Renal cortex interstitium (tissue), 11 donors: ENCODE measurements at regions not wholly inside any gene's neighbourhood (a gene's known extent, or its start where the extent isn't known, plus 50 kb on each side); places are given as distances from the start of the nearest gene placed in this dataset.
"Not testable (repeated sequence)": the region's sequence is repeated elsewhere in the genome, so short reads cannot be mapped to it uniquely, and the experiment has no call there.

Experiments used
- DNase-seq, 11 donors: peaks; one replicate each; pipeline ENCODE4 v3.0.0-alpha.2; 2013; ENCODE audit warnings: low read depth in 9 of 11, low spot score in 4 of 11; ENCODE audit errors: extremely low read depth in 1 of 11

DNA sequence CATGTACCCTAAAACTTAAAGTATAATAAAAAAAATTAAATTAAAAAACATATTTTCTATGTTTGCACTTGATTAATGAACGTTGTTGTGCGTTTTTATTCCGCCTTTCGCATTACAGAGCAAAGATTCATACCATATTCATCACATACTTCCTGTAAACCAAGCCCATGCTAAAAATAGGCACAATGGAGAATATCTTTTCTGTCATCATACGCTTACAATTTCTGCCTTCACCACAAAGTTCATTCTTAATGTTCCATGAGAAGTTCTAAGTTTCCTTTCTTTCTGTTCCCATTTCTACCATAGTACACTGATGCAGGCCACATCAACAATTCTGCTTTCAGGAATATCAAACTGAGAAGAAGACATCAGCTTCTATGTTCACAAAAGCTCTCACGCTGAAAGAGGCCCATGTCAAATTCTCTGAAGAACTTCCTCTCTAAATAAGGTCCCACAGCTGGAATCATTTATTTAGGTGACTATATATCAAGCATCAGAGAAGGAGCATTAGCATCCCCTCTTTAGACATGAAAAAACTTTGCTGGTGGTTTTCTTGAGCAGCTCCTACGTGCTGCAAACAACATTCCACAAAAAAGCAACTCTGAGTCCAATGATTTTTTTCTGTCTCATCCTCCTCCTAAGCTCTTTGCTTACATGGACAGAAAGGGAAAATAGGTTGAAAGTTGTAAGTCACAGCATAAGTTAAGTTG lies 456.4 kb downstream of the CDH10 start:
- DNase-seq = no peak

GRCh38 chr5:24196789-24197188 lies 448.0 kb downstream of the CDH10 start:
- DNase-seq = no peak

DNA sequence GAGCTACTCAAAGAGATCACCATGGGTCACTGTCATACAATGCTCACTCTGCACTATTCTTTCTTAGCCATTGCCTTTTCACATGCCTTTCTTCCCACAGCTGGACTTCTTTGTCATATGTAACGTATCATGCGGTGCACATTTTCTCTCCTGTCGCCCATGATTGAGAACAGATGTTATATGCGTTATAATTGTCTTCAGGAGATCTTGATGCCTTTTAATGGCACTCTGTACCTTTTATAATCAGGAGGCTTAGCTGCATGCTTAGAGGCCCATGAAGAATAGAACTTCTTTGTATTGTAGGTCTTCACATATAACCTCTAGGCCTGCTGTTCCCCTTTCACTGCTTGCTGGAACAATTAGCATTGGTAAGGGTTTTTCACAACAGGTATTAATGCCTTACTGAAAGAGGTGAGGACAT lies 436.1 kb downstream of the CDH10 start:
- no peak for DNase-seq

DNA sequence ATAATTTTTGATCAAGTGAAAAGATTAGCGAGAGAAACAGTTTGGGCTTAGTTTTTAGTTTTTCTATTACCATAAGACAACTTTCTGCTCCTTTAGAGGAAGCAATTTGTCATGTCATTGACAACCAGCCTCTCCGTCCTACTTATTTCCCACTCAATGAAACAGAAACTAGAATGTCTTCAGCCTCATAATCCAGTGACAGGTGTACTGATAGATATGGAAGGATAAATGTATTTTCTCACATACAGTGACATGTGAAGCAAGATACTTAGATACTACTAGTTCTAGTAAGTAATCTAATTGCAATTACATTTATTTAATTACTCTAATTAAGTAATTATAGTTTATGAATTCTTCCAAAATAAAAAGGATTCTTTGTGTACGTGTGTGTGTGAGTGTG lies 429.7 kb downstream of the CDH10 start:
- no peak for DNase-seq

DNA sequence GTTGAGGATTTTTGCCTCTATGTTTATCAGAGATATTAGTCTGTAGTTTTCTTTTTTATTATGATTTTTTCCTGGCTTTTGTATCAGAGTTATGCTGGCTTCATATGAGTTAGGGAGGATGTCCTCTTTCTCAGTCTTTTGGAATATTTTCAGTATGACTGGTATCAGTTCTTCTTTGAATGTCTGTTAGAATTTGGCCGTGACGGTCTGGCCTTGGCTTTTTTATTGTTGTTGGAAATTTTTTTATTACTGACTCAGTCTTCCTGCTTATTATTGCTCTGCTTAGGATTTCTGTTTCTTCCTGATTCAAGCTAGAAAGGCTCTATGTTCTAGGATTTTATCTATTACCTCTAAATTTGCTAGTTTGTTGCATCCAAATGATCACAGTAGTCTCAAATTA lies 421.9 kb downstream of the CDH10 start:
- no peak for DNase-seq

- no peak for DNase-seq
Measured at GRCh38 chr5:24225051-24225450, 419.7 kb downstream of the CDH10 start.

DNA sequence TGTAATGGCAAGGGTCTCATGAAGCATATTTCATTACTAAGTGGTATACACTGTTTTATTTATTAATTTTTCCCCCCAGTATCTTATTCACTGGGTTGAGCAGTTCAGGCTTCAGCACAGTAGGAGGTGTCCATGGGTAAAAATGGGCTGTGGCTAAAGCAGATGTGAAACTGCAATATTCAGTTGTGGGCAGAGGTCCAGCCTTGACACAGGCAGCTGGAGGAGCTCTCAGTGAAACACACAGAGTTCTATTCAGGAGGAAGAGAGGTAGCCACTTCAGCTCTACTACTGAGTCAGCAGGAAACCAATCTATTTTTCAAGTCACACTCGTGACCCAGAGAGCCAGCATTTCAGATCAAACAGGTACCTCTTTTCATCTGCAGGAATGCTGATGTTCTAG lies 418.3 kb downstream of the CDH10 start:
- DNase-seq = no peak

DNA sequence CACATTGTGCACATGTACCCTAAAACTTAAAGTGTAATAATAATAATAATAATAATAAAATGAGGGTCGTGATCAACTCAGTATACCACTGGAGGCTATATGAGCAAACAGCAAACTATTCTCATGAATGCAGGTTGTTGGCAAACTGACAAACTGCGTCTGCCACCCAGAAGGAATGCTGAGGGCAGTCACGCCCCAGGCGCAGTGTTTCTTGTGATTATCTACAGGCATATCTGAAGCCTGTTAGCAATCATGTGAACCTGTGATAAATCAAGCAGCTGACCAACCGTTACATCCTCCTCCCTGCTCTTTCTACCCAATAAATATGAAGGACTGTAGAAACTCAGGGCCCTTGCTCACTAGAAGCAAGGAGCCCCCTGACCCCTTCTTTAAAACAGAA lies 416.9 kb downstream of the CDH10 start:
- not testable (repeated sequence) for DNase-seq

DNA sequence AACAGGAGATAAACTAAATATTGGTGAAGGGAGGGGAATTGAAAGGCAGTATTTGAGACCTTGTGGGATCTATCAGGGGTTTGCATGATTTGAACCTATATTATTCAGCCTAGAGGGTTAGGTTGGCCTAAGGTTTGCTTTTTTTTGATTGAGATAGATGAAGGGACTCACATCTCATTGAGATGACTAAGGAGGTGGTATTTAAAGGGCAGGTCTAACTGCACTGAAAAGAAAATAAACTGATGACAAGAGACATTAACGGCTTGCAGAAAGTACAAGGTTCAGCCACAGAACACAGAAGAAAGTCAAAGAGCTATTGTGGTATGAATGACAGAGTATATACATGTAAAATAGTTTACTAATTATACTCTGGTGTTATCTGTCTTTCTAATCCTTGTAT lies 412.7 kb downstream of the CDH10 start:
- no peak for DNase-seq

GRCh38 chr5:24232929-24233498 lies 411.8 kb downstream of the CDH10 start:
- no peak for DNase-seq

DNA sequence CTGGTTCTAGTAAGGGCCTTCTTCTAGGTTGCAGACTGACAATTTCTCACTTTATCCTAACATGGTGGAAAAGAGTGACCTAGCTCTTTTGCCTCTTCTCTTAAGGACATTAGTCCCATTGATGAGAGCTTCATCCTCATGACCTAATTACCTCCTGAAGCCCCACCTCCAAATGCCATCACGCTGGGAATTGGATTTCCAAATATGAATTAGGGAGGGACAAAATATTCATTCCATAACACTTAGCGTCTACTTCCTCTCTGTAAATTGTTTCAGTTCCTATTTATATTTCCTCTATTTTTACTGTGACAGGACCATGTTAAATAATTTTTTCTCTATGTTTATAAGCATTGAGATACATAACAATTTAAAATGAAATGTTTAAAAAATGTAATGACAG lies 408.8 kb downstream of the CDH10 start:
- no peak for DNase-seq

- no peak for DNase-seq
Measured at GRCh38 chr5:24245821-24246220, 399.0 kb downstream of the CDH10 start.

DNA sequence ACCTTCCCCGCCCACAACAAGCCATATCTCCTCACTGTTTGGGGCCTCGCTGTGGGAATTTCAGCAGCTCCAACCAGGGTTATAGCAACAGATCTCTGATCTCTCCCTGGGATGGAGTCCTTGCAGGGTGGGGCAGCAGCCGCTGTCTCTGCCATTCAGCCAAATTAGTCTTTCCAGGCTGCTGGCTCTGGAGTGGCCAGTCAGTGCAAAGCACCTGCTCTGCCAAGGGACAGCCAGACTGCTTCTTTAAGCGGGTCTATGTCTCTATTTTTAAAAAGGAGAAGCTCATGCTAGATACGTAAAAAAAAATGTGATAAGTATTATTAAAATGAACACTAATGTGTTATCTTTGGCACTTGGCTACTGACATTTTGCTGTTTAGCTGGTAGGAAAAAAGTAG lies 380.2 kb downstream of the CDH10 start:
- DNase-seq = no peak

GRCh38 chr5:24265306-24265705 lies 379.5 kb downstream of the CDH10 start:
- no peak for DNase-seq

GRCh38 chr5:24268482-24269056 lies 376.2 kb downstream of the CDH10 start:
- no peak for DNase-seq

DNA sequence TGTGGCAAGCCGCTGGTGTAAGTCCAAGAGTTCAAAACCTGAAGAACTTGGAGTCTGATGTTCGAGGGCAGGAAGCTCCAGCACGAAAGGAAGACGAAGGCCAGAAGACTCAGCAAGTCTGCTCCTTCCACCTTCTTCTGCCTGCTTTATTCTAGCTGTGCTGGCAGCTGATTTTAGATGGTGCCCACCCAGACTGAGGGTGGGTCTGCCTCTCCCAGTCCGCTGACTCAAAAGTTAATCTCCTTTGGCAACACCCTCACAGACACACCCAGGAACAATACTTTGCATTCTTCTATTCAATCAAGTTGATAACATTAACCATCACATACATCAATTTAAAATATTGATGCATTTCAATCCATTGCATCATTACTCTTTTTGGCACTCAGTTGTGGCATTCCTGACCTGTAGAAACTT lies 373.1 kb downstream of the CDH10 start:
- DNase-seq = not testable (repeated sequence)

GRCh38 chr5:24272741-24273140 lies 372.0 kb downstream of the CDH10 start:
- DNase-seq = no peak

DNA sequence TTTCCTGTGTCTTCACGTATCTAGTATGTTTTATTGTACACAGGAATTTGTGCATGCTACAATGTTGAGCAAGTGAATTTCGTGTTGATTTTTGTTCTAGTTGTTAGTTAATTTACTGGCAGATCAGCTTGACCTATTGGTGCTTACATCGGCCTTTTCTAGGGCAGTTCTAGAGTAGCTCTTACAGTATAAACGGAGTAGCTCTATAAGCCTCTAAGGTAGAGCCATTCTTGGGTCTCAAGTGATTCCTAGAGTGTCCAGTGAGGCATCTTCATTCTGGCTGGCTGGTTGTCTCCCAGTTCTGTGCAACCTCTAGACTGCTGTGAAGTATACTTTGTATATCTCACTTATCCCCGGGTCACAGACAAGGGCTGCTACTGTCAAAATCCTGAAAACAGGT lies 364.6 kb downstream of the CDH10 start:
- DNase-seq = no peak

GRCh38 chr5:24281818-24282217 lies 363.0 kb downstream of the CDH10 start:
- no peak for DNase-seq

DNA sequence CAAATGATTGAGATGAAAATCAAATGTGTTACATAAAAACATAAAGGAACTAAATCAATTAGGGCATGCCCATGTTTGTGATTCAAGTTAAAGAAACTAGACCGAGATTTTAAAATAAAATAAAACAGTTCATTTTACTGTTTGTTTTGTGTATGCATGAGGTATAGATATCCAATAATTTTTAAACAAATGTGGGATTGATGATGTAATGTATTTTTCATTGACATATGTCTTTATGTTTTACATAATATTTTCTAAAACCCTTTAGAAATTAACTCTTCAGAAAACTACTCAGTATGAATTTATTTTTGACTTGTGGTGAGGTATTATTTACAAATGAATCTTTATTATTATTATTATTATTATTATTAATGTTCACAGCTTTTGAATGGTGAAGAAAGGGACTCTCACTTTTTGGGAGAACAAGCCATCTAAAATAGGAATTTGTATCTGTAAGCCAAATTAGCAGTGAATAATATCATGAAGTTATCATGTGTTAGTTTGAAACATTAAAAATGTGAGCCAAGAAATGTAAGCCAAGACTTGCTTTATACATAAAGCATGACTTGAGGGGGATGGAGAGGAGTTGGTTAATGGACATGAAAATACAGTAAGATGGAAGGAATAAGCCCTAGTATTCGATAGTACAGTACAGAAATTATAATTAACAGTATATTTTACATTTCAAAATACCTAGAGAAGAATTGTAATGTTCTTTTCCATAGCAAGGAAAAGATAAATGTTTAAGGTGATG lies 355.0 kb downstream of the CDH10 start:
- no peak for DNase-seq
